A673 (cell line): ENCODE measurements at regions not wholly inside any gene's neighbourhood (a gene's known extent, or its start where the extent isn't known, plus 50 kb on each side); places are given as distances from the start of the nearest gene placed in this dataset.

ENCODE experiments used
- EZH2 ChIP-seq: fragments of 200-600 bp; sonication (generic); IDR thresholded peaks from 2 replicates; pipeline ENCODE4 v1.6.1; 2017; ENCODE audit warnings: borderline replicate concordance, low read depth, mild to moderate bottlenecking, mixed read lengths, antibody characterized with exemption, low read length; ENCODE audit not compliant: poor library complexity, severe bottlenecking
- TF ChIP-seq, protein P1 (sequence below): fragments of 300-800, 200-600 bp; sonication (generic); conservative IDR thresholded peaks from 2 replicates; pipeline ENCODE4 v1.5.1; 2017; ENCODE audit warnings: low read depth, mild to moderate bottlenecking, antibody characterized with exemption, low read length, moderate library complexity, mixed read lengths

DNA sequence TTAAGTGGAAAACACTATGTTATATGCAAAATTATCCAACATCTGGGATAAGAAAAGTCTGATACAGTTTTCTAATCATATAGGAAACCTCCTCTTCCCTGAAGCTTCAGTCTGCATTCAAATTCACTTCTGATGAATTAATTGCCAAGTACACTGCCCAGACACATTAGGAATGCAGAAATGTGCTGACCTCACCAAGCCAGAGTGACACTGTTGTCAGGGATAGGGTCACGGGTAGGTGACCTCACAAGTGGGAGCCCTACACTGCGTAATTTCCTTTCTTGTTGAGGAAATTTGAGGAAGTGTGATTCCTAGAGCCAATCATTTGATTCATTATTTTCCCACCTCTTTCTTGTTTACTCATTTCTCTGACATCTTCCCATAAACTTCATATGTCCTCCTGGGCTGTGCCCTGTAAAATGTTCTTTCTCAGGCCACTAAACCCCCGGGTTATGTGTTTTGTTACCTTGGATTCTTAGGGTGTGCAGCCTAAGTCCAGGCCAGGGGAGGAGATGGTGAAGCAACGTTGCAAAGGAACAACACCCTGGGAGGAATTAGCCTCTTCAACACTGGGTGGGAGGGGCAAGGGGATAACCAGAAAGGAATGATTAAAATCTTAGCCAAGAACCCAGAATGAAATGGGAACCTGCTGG is 411.9 kb downstream of the MTRR start:
- TF ChIP-seq, protein P1, sequence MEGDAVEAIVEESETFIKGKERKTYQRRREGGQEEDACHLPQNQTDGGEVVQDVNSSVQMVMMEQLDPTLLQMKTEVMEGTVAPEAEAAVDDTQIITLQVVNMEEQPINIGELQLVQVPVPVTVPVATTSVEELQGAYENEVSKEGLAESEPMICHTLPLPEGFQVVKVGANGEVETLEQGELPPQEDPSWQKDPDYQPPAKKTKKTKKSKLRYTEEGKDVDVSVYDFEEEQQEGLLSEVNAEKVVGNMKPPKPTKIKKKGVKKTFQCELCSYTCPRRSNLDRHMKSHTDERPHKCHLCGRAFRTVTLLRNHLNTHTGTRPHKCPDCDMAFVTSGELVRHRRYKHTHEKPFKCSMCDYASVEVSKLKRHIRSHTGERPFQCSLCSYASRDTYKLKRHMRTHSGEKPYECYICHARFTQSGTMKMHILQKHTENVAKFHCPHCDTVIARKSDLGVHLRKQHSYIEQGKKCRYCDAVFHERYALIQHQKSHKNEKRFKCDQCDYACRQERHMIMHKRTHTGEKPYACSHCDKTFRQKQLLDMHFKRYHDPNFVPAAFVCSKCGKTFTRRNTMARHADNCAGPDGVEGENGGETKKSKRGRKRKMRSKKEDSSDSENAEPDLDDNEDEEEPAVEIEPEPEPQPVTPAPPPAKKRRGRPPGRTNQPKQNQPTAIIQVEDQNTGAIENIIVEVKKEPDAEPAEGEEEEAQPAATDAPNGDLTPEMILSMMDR = no peak
- TF ChIP-seq EZH2 = no peak
